Nephron progenitor cell (in vitro differentiated cells): ENCODE measurements at regions not wholly inside any gene's neighbourhood (a gene's known extent, or its start where the extent isn't known, plus 50 kb on each side); places are given as distances from the start of the nearest gene placed in this dataset.
A peak's percentile ranks its signal among the peaks of the same experiment; 100 is the strongest.

Experiments used
- DNase-seq: peaks from one replicate; pipeline ENCODE4 v3.0.0; 2021
- H3K27ac Mint-ChIP-seq: 2 replicates; pipeline ENCODE4 v1.8.0; 2021; ENCODE audit warnings: mild to moderate bottlenecking, moderate library complexity, mixed read lengths
- H3K27me3 Mint-ChIP-seq: 2 replicates; pipeline ENCODE4 v1.8.0; 2021; ENCODE audit warnings: mild to moderate bottlenecking, low read depth, mixed read lengths; ENCODE audit not compliant: poor library complexity
- H3K36me3 Mint-ChIP-seq: 2 replicates; pipeline ENCODE4 v1.8.0; 2021; ENCODE audit warnings: low read depth, mixed read lengths
- H3K4me1 Mint-ChIP-seq: 2 replicates; pipeline ENCODE4 v1.8.0; 2021; ENCODE audit warnings: mixed read lengths
- H3K4me3 Mint-ChIP-seq: 2 replicates; pipeline ENCODE4 v1.8.0; 2021; ENCODE audit warnings: mild to moderate bottlenecking, moderate library complexity, mixed read lengths
- H3K9me3 Mint-ChIP-seq: 2 replicates; pipeline ENCODE4 v1.8.0; 2021; ENCODE audit warnings: mild to moderate bottlenecking, moderate library complexity, mixed read lengths
- CTCF ChIP-seq: fragments of 200-600 bp; sonication (generic); IDR thresholded peaks from 2 replicates; pipeline ENCODE4 v1.5.0; 2021; ENCODE audit warnings: antibody characterized with exemption

- no peaks in the 10 kb centered on the region for H3K36me3 Mint-ChIP-seq
- H3K27ac Mint-ChIP-seq = peak overlapping the region; percentile 53
- H3K9me3 Mint-ChIP-seq = no peaks in the 10 kb centered on the region
- DNase-seq = no peak
- H3K4me1 Mint-ChIP-seq = no peaks in the 10 kb centered on the region
- no peaks in the 10 kb centered on the region for H3K27me3 Mint-ChIP-seq
- no peak overlapping the region for H3K4me3 Mint-ChIP-seq
- no peak for TF ChIP-seq CTCF
These were observed 361.1 kb upstream of the TLE4 start for GRCh38 chr9:79210541-79211243.

GRCh38 chr9:79213417-79214125 lies 358.2 kb upstream of the TLE4 start:
- H3K27ac Mint-ChIP-seq = no peak overlapping the region
- no peak for TF ChIP-seq CTCF
- H3K36me3 Mint-ChIP-seq = no peaks in the 10 kb centered on the region
- H3K4me3 Mint-ChIP-seq = no peak overlapping the region
- no peaks in the 10 kb centered on the region for H3K9me3 Mint-ChIP-seq
- peaks cover 4% of the 10 kb centered on the region for H3K27me3 Mint-ChIP-seq
- no peak for DNase-seq
- no peaks in the 10 kb centered on the region for H3K4me1 Mint-ChIP-seq

GRCh38 chr9:79215821-79216220 lies 355.9 kb upstream of the TLE4 start:
- DNase-seq = no peak
- peaks cover 8% of the 10 kb centered on the region for H3K9me3 Mint-ChIP-seq
- H3K27ac Mint-ChIP-seq = no peak overlapping the region
- TF ChIP-seq CTCF = no peak
- no peaks in the 10 kb centered on the region for H3K36me3 Mint-ChIP-seq
- peaks cover 4% of the 10 kb centered on the region for H3K27me3 Mint-ChIP-seq
- no peaks in the 10 kb centered on the region for H3K4me1 Mint-ChIP-seq
- no peak overlapping the region for H3K4me3 Mint-ChIP-seq

GRCh38 chr9:79220251-79220650 lies 351.5 kb upstream of the TLE4 start:
- Mint-ChIP-seq H3K27ac (no peak overlapping the region), H3K9me3 (peaks cover 16% of the 10 kb centered on the region)

GRCh38 chr9:79220666-79221065 lies 351.1 kb upstream of the TLE4 start:
- H3K4me3 Mint-ChIP-seq = no peak overlapping the region
- peaks cover 19% of the 10 kb centered on the region for H3K9me3 Mint-ChIP-seq
- peaks cover 4% of the 10 kb centered on the region for H3K27me3 Mint-ChIP-seq
- TF ChIP-seq CTCF = no peak
- DNase-seq = no peak
- H3K27ac Mint-ChIP-seq = no peak overlapping the region
- H3K4me1 Mint-ChIP-seq = no peaks in the 10 kb centered on the region
- no peaks in the 10 kb centered on the region for H3K36me3 Mint-ChIP-seq

More at GRCh38 chr9:79220251-79220650, 351.5 kb upstream of the TLE4 start:
- no peak for DNase-seq
- peaks cover 4% of the 10 kb centered on the region for H3K27me3 Mint-ChIP-seq
- no peaks in the 10 kb centered on the region for H3K36me3 Mint-ChIP-seq
- TF ChIP-seq CTCF = no peak
- no peak overlapping the region for H3K4me3 Mint-ChIP-seq
- H3K4me1 Mint-ChIP-seq = no peaks in the 10 kb centered on the region
